ENCODE measurements at regions not wholly inside any gene's neighbourhood (a gene's known extent, or its start where the extent isn't known, plus 50 kb on each side); places are given as distances from the start of the nearest gene placed in this dataset.
"Not testable (repeated sequence)": the region's sequence is repeated elsewhere in the genome, so short reads cannot be mapped to it uniquely, and the experiment has no call there.

GRCh38 chr4:135605076-135605475, 1403.5 kb upstream of the PABPC4L start:
- DNase-seq (ENCODE audit: low spot score) = no peak

DNA sequence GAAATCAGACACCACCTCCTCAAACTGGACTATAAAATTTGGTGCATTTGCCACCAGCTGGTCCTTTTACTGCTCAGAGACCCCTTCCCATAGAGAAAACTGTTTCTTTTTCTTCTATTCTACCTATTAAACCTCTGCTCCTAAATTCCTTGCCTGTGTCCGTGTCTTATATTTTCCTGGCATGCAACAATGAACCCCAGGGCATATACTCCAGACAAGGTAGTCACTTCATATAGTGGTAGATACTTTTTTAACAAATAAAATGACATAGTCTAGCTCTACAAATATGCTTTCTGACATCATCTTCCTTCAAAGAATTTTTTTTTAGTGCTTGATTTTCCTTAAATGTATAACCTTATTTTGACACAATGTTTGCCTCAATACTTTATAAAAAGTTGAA, 1402.9 kb upstream of the PABPC4L start:
- no peak for DNase-seq (ENCODE audit: low spot score)

GRCh38 chr4:135601351-135601750, 1399.8 kb upstream of the PABPC4L start:
- no peak for DNase-seq (ENCODE audit: low spot score)

- DNase-seq (ENCODE audit: low spot score) = no peak
These were observed 1396.6 kb upstream of the PABPC4L start for GRCh38 chr4:135598151-135598550.

DNA sequence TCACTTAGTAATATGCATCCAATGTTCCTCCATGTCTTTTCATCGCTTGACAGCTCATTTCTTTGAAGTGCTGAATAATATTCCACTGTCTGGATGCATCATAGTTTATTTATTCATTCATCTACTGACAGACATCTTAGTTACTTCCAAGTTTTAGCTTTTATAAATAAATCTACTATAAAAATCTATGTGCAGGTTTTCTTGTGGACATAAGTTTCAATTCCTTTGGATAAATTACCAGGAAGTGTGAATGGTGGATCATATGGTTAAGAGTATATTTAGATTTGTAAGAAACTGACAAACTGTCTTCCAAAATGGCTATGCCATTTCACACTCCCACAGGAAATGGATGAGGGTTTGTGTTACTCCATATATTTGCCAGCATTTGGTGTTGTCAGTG, 1392.9 kb upstream of the PABPC4L start:
- DNase-seq (ENCODE audit: low spot score) = no peak

- no peak for DNase-seq (ENCODE audit: low spot score)
These were observed 1373.5 kb upstream of the PABPC4L start for GRCh38 chr4:135575041-135575440.

GRCh38 chr4:135573251-135573650, 1371.7 kb upstream of the PABPC4L start:
- no peak for DNase-seq (ENCODE audit: low spot score)

DNA sequence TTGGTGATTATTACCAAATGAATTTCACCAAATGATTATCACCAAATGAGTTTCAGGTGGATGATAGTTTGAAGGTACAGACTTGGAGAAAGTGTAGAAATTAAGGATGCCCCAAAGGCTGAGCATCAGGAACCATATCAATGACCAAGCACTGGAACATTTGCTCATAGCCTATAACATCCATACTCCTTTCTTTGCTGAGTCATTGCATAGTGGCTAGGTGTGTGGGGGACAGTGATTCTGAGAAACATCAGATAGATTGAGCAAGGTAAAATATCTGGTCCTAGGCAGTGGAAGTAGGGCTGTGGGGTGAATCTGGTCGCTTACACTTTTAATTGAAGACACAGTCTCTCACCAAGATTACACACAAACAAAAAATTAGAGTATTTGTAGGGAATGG, 1362.5 kb upstream of the PABPC4L start:
- DNase-seq (ENCODE audit: low spot score) = no peak

DNA sequence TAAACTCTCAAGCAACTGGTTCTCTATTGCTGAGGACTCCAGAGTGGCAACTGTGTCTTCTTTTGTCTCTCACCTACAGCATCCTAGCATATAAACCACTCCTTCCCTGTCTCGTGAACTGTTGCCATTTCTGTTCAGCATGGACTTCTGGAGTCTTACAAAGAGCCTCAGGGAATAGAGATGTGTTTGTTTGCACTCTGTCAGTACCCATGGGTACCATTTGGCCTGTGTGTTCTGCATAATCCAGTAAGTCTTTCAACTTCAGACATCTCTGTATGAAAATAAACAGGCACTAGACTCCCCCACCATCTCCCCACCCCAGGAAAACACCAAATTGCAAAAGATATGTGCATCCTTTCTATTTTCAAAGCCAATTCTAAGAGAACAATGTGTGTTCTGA, 1351.6 kb upstream of the PABPC4L start:
- no peak for DNase-seq (ENCODE audit: low spot score)

GRCh38 chr4:135552131-135552530, 1350.5 kb upstream of the PABPC4L start:
- no peak for DNase-seq (ENCODE audit: low spot score)

DNA sequence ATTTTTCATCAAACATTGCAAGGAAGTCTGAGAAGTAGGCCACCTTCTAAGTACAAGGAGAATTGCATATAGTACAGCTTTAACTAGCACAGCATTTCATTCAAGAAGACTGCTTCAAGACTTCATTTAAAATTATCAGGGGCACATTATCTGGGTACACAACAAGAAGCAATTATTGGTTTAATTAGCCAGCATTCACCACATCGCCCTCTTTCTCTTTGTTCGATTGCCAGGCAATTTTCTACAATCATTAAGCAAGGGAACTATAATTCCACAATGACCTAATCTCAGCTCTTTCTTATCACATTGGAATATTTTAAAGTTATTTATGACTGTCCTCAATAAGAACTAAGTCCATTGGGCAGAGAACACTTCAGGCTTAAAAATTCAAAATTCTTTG, 1347.1 kb upstream of the PABPC4L start:
- DNase-seq (ENCODE audit: low spot score) = no peak

DNA sequence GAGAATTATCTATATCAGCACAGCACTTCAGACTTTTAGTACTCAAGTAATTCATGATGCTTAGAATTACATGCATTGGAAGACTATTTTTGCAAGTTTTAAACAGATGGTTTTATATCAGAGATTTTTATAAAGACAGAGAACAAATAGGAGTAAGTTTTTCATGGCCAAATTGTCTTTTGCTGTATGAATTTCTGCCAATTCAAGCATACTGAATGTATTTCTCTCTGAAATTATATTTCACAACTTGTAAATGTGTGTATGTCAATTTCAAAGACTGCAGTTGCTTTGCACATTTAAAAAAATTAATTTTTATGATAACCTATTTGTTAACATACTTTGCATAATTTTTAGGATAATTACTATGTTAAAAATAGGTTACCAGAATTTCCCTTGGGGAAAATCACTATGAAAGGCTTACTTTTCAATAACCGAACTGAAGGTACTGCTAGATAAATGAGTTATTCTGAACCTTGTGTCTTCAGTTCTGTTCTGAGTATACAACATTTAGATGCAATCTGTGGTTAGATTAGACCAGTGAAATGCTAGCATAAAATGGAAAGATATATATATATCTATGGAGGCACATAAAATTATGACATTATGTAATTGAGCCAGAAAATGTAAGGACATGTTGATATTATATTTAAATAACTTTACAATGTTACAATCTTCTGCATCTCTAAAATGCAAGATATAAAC, 1344.2 kb upstream of the PABPC4L start:
- DNase-seq (ENCODE audit: low spot score) = no peak

GRCh38 chr4:135538698-135539097, 1337.1 kb upstream of the PABPC4L start:
- DNase-seq (ENCODE audit: low spot score) = no peak

DNA sequence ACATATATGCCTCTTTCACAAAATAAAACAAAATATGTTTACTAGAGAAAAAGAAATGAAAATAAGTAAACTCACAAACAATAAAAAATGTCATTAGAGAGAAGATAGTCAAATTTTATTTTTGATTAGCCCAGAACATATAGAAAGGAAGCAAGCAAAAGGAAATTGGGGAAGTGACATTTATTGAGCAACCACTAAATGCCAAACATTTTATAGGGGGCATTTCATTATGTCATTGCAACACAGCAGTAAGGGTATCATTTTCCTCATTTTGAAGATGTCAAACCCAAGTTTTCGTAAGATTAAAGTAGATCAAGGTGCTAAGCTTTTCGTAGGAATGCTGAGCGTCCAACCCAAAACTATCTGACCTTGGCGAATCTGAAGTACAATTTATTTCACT, 1331.5 kb upstream of the PABPC4L start:
- no peak for DNase-seq (ENCODE audit: low spot score)

DNA sequence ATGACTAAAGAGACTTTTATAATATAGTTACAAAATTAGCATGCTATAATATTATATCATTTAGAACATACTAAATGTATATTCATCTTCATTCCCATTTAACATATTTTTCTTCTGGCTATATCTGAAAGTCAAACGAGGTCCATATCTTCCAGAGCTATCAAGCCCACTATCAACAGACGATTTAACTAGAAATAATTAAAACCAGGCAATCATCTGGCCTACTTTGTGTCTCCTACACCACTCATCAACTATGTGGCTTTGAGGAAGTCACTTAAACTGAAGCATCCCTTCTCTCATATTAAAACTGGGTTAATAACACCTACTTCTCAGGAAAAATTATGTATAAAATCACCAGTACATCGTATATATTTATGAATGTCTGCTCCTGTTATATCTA, 1330.5 kb upstream of the PABPC4L start:
- DNase-seq (ENCODE audit: low spot score) = no peak

GRCh38 chr4:135515295-135515694, 1313.7 kb upstream of the PABPC4L start:
- DNase-seq (ENCODE audit: low spot score) = no peak

- DNase-seq (ENCODE audit: low spot score) = no peak
These were observed 1309.0 kb upstream of the PABPC4L start for GRCh38 chr4:135510582-135510981.

GRCh38 chr4:135508006-135508714, 1306.6 kb upstream of the PABPC4L start:
- no peak for DNase-seq (ENCODE audit: low spot score)

DNA sequence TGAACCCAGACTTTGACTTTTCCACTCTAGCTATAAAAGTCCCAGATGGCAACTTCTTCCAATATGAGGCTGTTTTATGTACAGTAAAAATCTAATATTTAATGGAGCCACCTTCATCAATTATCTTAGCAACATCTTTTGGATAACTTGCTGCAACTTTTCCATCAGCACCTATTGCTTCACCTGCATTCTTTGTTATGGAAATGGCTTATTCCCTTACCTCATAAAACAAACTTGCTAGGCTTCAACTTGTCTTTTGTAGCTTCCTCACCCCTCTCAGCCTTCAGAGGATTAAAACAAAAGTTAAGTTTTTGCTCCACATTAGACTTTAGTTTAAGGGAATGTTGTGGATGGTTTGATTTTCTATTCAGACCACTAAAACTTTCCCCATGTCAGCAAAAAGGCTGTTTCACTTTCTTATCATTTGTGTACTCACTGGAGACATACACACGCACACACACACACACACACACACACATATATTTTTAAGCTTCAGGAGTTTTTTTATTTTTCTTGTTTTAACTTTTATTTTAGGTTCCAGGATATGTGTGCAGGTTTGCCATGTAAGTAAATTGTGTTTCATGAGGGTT, 1296.1 kb upstream of the PABPC4L start:
- no peak for DNase-seq (ENCODE audit: low spot score)

DNA sequence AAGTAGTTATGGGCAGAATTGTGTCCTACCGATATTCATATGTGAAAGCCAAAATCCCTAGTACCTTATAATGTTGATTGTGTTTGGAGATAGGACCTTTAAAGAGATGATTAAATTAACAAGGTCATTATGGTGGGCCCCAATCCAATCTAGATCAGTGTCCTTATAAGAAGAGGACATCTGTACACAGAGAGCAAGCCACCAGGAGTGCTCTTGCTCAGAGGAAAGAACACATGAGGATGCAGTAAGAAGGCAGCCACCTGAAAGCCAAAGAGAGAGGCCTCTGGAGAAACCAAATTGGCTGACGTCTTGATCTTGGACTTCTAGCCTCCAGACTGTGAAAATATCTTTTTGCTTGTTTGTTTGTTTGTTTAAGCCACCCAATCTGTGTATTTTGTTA, 1290.8 kb upstream of the PABPC4L start:
- no peak for DNase-seq (ENCODE audit: low spot score)

DNA sequence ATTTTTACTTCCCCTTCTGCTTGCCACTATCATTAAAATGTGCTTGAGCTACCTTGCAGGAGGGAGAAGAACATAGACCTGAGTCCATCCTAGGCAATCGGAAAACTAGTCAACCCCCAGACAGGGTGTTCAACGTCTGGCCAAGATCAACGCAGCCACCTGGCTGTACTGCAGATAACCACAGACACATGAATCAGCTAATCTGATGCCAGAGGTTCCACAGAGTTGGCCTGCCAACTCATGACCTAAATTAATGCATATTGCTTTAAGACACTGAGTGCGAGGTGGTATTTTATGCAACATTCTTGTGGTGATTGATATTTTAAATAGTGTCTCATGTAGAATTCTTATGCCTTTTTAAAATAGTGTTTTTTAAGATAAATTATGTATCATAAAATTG, 1283.8 kb upstream of the PABPC4L start:
- DNase-seq (ENCODE audit: low spot score) = no peak

DNA sequence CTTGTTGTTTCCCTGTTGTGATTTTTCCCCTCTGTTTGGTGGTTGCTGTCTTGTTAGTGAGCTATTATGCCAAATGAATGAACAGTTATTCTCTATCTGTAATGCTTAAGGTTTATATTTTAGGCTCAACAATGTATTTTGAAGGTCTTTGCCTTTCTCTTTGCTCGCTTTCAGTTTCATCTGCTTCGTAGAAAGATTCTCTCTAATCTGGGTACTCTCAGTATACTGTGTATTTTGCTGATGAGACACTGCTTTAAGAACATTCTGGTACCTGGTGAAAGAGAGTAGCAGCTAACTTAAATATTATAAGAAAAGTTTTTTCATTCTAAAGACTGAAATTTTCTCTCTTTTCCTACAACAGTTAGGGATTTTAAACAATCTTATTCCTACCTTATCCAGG, 1274.7 kb upstream of the PABPC4L start:
- no peak for DNase-seq (ENCODE audit: low spot score)

DNA sequence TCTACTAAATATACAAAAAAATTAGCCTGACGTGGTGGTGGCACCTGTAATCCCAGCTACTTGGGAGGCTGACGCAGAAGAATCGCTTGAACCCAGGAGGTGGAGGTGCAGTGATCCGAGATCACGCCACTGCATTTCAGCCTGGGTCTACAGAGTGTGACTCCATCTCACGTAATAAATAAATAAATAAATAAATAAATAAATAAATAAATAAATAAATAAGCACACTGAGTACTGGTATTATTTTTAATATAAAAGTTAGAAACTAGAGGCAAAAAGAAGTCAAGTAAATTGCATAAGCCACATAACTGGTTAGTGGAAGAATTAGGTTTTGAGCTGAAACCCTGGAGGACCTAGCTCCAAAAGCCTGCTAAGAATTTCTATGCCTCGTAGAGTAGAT, 1262.7 kb upstream of the PABPC4L start:
- DNase-seq (ENCODE audit: low spot score) = no peak

DNA sequence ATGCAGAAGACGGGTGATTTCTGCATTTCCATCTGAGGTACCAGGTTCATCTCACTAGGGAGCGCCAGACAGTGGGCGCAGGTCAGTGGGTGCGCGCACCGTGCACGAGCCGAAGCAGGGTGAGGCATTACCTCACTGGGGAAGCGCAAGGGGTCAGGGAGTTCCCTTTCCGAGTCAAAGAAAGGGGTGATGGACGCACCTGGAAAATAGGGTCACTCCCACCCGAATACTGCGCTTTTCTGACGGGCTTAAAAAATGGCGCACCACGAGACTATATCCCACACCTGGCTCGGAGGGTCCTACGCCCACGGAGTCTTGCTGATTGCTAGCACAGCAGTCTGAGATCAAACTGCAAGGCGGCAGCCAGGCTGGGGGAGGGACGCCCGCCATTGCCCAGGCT, 1246.0 kb upstream of the PABPC4L start:
- DNase-seq (ENCODE audit: low spot score) = not testable (repeated sequence)
